IMR-90 (cell line): ENCODE measurements at regions not wholly inside any gene's neighbourhood (a gene's known extent, or its start where the extent isn't known, plus 50 kb on each side); places are given as distances from the start of the nearest gene placed in this dataset.
A peak's percentile ranks its signal among the peaks of the same experiment; 100 is the strongest.

Experiments
- ATAC-seq: fragments of 200-7000 bp; cut with Tn5 transposase; 2 replicates; pipeline ENCODE4 v1.9.1; 2020; ENCODE audit warnings: low read depth, mild to moderate bottlenecking, moderate library complexity
- BruUV-seq: library from RNA; stranded (reverse); fragments of 400-500 nt; replicated peaks from 2 replicates; lab custom pipeline; 2021; lab: Mats Ljungman, UMichigan
- CTCF ChIA-PET: fragments of 300-600 bp; formaldehyde crosslinking; extraction: SDS; loops from one replicate; lab custom pipeline; 2021; ENCODE audit warnings: antibody characterized with exemption; lab: Yijun Ruan, JAX
- POLR2A ChIA-PET: fragments of 300-600 bp; sonication (Branson Sonifier 250); formaldehyde crosslinking; loops from one replicate; lab custom pipeline; 2022; ENCODE audit warnings: antibody characterized with exemption; ENCODE audit not compliant: unreplicated experiment; lab: Charles Lee
- DNase-seq: peaks from one replicate; pipeline ENCODE4 v3.0.0; 2013
- H2AFZ ChIP-seq: replicated peaks from 2 replicates; pipeline ENCODE3; 2013; ENCODE audit warnings: low read length, mild to moderate bottlenecking; ENCODE audit not compliant: poor library complexity
- H2AK5ac ChIP-seq: 2 replicates; pipeline ENCODE4 v1.6.1; 2013; ENCODE audit warnings: low read depth, low read length, inconsistent platforms
- H2AK9ac ChIP-seq: replicated peaks from 2 replicates; pipeline ENCODE3; 2013; ENCODE audit warnings: mild to moderate bottlenecking, low read depth, low read length, moderate library complexity; ENCODE audit not compliant: poor library complexity
- H2BK120ac ChIP-seq: 2 replicates; pipeline ENCODE4 v1.6.1; 2013; ENCODE audit warnings: low read depth, low read length, inconsistent platforms
- H2BK15ac ChIP-seq: 3 replicates; pipeline ENCODE4 v1.6.1; 2013; ENCODE audit warnings: low read depth, low read length, inconsistent platforms
- H2BK20ac ChIP-seq: 2 replicates; pipeline ENCODE4 v1.6.1; 2013; ENCODE audit warnings: low read depth, mild to moderate bottlenecking, inconsistent platforms, low read length, moderate library complexity
- H2BK5ac ChIP-seq: 2 replicates; pipeline ENCODE4 v1.6.1; 2013; ENCODE audit warnings: mild to moderate bottlenecking, low read depth, low read length, inconsistent platforms; ENCODE audit not compliant: poor library complexity, severe bottlenecking
- H3K14ac ChIP-seq: replicated peaks from 2 replicates; pipeline ENCODE4 v1.6.1; 2013; ENCODE audit warnings: low read depth, low read length, inconsistent platforms
- H3K18ac ChIP-seq: 2 replicates; pipeline ENCODE4 v1.6.1; 2013; ENCODE audit warnings: low read depth, low read length, control low read depth
- H3K23ac ChIP-seq: 2 replicates; pipeline ENCODE4 v1.6.1; 2013; ENCODE audit warnings: low read depth, low read length, inconsistent platforms
- H3K27ac ChIP-seq: 2 replicates; pipeline ENCODE4 v1.5.1; 2013; ENCODE audit warnings: mild to moderate bottlenecking, control low read depth, low read length; ENCODE audit not compliant: insufficient read depth
- H3K27me3 ChIP-seq: 2 replicates; pipeline ENCODE4 v1.6.1; 2013; ENCODE audit warnings: low read length; ENCODE audit not compliant: control insufficient read depth, insufficient read depth
- H3K36me3 ChIP-seq: 2 replicates; pipeline ENCODE4 v1.6.1; 2013; ENCODE audit warnings: low read length, mixed read lengths; ENCODE audit not compliant: control insufficient read depth, insufficient read depth
- H3K4ac ChIP-seq: 2 replicates; pipeline ENCODE4 v1.6.1; 2013; ENCODE audit warnings: low read depth, low read length, inconsistent platforms
- H3K4me1 ChIP-seq: 2 replicates; pipeline ENCODE4 v1.6.1; 2013; ENCODE audit warnings: low read length, mixed read lengths; ENCODE audit not compliant: control insufficient read depth, insufficient read depth
- H3K4me2 ChIP-seq: 2 replicates; pipeline ENCODE4 v1.6.1; 2013; ENCODE audit warnings: low read depth, mild to moderate bottlenecking, control low read depth, low read length, moderate library complexity
- H3K4me3 ChIP-seq: 2 replicates; pipeline ENCODE4 v1.5.1; 2013; ENCODE audit warnings: low read depth, mild to moderate bottlenecking, control low read depth, low read length, moderate library complexity; ENCODE audit not compliant: insufficient read depth
- H3K56ac ChIP-seq: 2 replicates; pipeline ENCODE4 v1.6.1; 2013; ENCODE audit warnings: low read length, inconsistent platforms; ENCODE audit not compliant: insufficient read depth; ENCODE audit errors: extremely low read depth
- H3K79me1 ChIP-seq, 2 experiments: 2 replicates each; pipeline ENCODE4 v1.6.1; 2013; ENCODE audit warnings: low read length in 2 of 2, inconsistent platforms in 1 of 2, low read depth in 1 of 2
- H3K9ac ChIP-seq: 2 replicates; pipeline ENCODE4 v1.6.1; 2013; ENCODE audit warnings: low read depth, low read length, control low read depth
- H3K9me1 ChIP-seq: 2 replicates; pipeline ENCODE4 v1.6.1; 2013; ENCODE audit warnings: low read length, inconsistent platforms; ENCODE audit not compliant: insufficient read depth
- H3K9me3 ChIP-seq: 2 replicates; pipeline ENCODE4 v1.6.1; 2013; ENCODE audit warnings: low read length; ENCODE audit not compliant: control insufficient read depth, insufficient read depth
- H4K20me1 ChIP-seq: 2 replicates; pipeline ENCODE4 v1.6.1; 2013; ENCODE audit warnings: low read length, inconsistent platforms; ENCODE audit not compliant: insufficient read depth
- H4K5ac ChIP-seq: 2 replicates; pipeline ENCODE4 v1.6.1; 2013; ENCODE audit warnings: mild to moderate bottlenecking, low read depth, low read length, control low read depth
- H4K8ac ChIP-seq, 2 experiments: 2 replicates each; pipeline ENCODE4 v1.6.1; 2013; ENCODE audit warnings: low read depth in 2 of 2, low read length in 2 of 2, control low read depth in 1 of 2, inconsistent platforms in 1 of 2
- H4K91ac ChIP-seq: 2 replicates; pipeline ENCODE4 v1.6.1; 2013; ENCODE audit warnings: low read depth, low read length, inconsistent platforms; ENCODE audit not compliant: insufficient read depth
- MAFK ChIP-seq: IDR thresholded peaks from 2 replicates; pipeline ENCODE4 v1.6.1; 2012; ENCODE audit warnings: low read depth, low read length, improper control_type of control experiment
- RFX5 ChIP-seq: IDR thresholded peaks from 2 replicates; pipeline ENCODE4 v1.8.0; 2012; ENCODE audit warnings: low read depth, mild to moderate bottlenecking, low read length, moderate library complexity
- whole genome bisulfite sequencing, 2 experiments: methylation state at CpG; one replicate each; pipeline versions ENCODE4 v1.1.5 to v1.1.7; 2013; ENCODE audit warnings: missing lambda C conversion rate in 2 of 2; ENCODE audit not compliant: insufficient read length in 1 of 2; ENCODE audit errors: extremely low coverage in 2 of 2; 5-methylcytosine and 5-hydroxymethylcytosine counted together
- dilution Hi-C: fragments of 300-500 bp; cut with HindIII; formaldehyde crosslinking; loops from one replicate; pipeline ENCODE4 v1.14.3; 2018; ENCODE audit warnings: low sequenced_read_pairs; ENCODE audit not compliant: unreplicated experiment
- in situ Hi-C: fragments of 300-500 bp; cut with MboI; formaldehyde crosslinking; loops from 3 replicates; pipeline ENCODE4 v1.14.3; 2019; ENCODE audit warnings: low sequenced_read_pairs, inconsistent platforms, mixed read lengths
- intact Hi-C: fragments of 100-400 bp; cut with micrococcal nuclease; formaldehyde crosslinking; loops from 2 replicates; pipeline ENCODE4 v1.10.0; 2022

DNA sequence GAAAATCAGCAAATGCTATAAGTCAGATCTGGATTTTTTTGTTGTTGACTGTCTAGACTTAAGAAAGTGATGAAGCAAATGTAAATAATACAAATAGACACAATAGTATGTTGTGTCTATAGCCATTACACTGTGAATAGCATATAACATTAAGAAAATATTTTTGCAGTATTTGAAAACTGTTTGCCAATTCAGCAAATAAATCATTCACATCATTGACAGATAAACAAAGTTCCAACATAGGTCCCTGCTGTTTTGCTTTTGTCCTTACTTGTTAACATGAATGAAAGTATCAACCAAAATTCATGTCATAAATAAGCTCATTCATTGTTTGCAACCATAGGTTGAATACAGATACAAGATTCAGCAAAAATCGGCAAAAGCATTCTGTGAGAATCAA is 200.5 kb downstream of the KIF20B start:
- Histone ChIP-seq H3K79me1 (no peaks in the 10 kb centered on the region), H2BK15ac (no peak overlapping the region), H3K36me3 (no peaks in the 10 kb centered on the region), H3K4me2 (no peak overlapping the region), H3K27me3 (no peaks in the 10 kb centered on the region), H3K4ac (no peak overlapping the region), H2AK5ac (no peak overlapping the region), H2BK120ac (no peak overlapping the region), H2AK9ac (no peak overlapping the region), H4K5ac (no peak overlapping the region), H2AFZ (no peak overlapping the region), H3K56ac (no peak overlapping the region), H3K9ac (no peak overlapping the region), H2BK5ac (no peak overlapping the region), H3K27ac (no peak overlapping the region), H3K14ac (no peak overlapping the region), H4K8ac (no peak overlapping the region), H2BK20ac (no peak overlapping the region), H3K9me3 (no peaks in the 10 kb centered on the region), H3K9me1 (no peaks in the 10 kb centered on the region; the same call in 1 of the 2 replicates), H3K23ac (no peak overlapping the region), H4K20me1 (no peaks in the 10 kb centered on the region), H3K4me3 (no peak overlapping the region), H3K4me1 (no peaks in the 10 kb centered on the region), H3K18ac (no peak overlapping the region), H4K91ac (no peak overlapping the region)
- in situ Hi-C loops (no loop called here), intact Hi-C loops (no loop called here), dilution Hi-C loops (no loop called here)
- no peak for ATAC-seq
- ChIA-PET POLR2A (no interaction called here), CTCF (interaction anchor here (0.6 kb wide), 1 partner anchor 14 kb away, joined by 3 read pairs; no protein-coding TSS in a partner anchor)
- TF ChIP-seq MAFK = peak; percentile 53
- no peak for TF ChIP-seq RFX5
- DNase-seq = no peak
- BruUV-seq = no TSS peak
- no CpG with 5 or more reads among the region's 1 CpG for WGBS, 2 experiments
